Bone marrow (tissue), 2 donors: ENCODE measurements at regions not wholly inside any gene's neighbourhood (a gene's known extent, or its start where the extent isn't known, plus 50 kb on each side); places are given as distances from the start of the nearest gene placed in this dataset.

ENCODE experiments used
- DNase-seq, 2 donors: peaks; one replicate each; lab custom pipeline; 2025; lab: John Stamatoyannopoulos, UW

GRCh38 chr16:80176114-80176513, 364.7 kb upstream of the DYNLRB2 start:
- DNase-seq = no peak

GRCh38 chr16:80175011-80175410, 365.8 kb upstream of the DYNLRB2 start:
- no peak for DNase-seq

GRCh38 chr16:80174416-80174815, 366.4 kb upstream of the DYNLRB2 start:
- no peak for DNase-seq

- DNase-seq = no peak
Observed at GRCh38 chr16:80171746-80172145, 369.0 kb upstream of the DYNLRB2 start.

- no peak for DNase-seq
Observed at GRCh38 chr16:80171199-80171598, 369.6 kb upstream of the DYNLRB2 start.

GRCh38 chr16:80167657-80168390, 373.0 kb upstream of the DYNLRB2 start:
- DNase-seq = no peak

GRCh38 chr16:80166082-80166481, 374.7 kb upstream of the DYNLRB2 start:
- no peak for DNase-seq

GRCh38 chr16:80164966-80165550, 375.7 kb upstream of the DYNLRB2 start:
- DNase-seq = no peak

- no peak for DNase-seq
Observed at GRCh38 chr16:80163339-80163738, 377.5 kb upstream of the DYNLRB2 start.

- no peak for DNase-seq
Observed at GRCh38 chr16:80161799-80162739, 378.7 kb upstream of the DYNLRB2 start.

GRCh38 chr16:80158766-80159165, 382.0 kb upstream of the DYNLRB2 start:
- DNase-seq = no peak

- DNase-seq = no peak
Observed at GRCh38 chr16:80151722-80152111, 389.1 kb upstream of the DYNLRB2 start.

- DNase-seq = no peak
Observed at GRCh38 chr16:80150978-80151721, 389.6 kb upstream of the DYNLRB2 start.

GRCh38 chr16:80148826-80149225, 392.0 kb upstream of the DYNLRB2 start:
- no peak for DNase-seq

- no peak for DNase-seq
Observed at GRCh38 chr16:80147026-80147655, 393.7 kb upstream of the DYNLRB2 start.

GRCh38 chr16:80144191-80144590, 396.6 kb upstream of the DYNLRB2 start:
- DNase-seq = no peak

GRCh38 chr16:80142940-80143339, 397.9 kb upstream of the DYNLRB2 start:
- DNase-seq = no peak

GRCh38 chr16:80142281-80142680, 398.5 kb upstream of the DYNLRB2 start:
- no peak for DNase-seq

- DNase-seq = no peak
Observed at GRCh38 chr16:80129791-80130190, 411.0 kb upstream of the DYNLRB2 start.

- no peak for DNase-seq
Observed at GRCh38 chr16:80125677-80126076, 415.1 kb upstream of the DYNLRB2 start.

- DNase-seq = no peak
Observed at GRCh38 chr16:80123189-80123588, 417.6 kb upstream of the DYNLRB2 start.

GRCh38 chr16:80122115-80122514, 418.7 kb upstream of the DYNLRB2 start:
- no peak for DNase-seq
